Activated CD4-positive, alpha-beta T cell treated with anti-CD3 and anti-CD28 coated beads, Interleukin-2, Interleukin-6, amounts not matched to agents 100 ng/mL and 50 ng/mL, durations not matched to agents 16 hours and 8 hours (primary cell): ENCODE measurements at regions not wholly inside any gene's neighbourhood (a gene's known extent, or its start where the extent isn't known, plus 50 kb on each side); places are given as distances from the start of the nearest gene placed in this dataset.
"Not testable (repeated sequence)": the region's sequence is repeated elsewhere in the genome, so short reads cannot be mapped to it uniquely, and the experiment has no call there.

Source experiments
- DNase-seq: peaks from one replicate; pipeline ENCODE4 v3.0.0-alpha.2; 2020

DNA sequence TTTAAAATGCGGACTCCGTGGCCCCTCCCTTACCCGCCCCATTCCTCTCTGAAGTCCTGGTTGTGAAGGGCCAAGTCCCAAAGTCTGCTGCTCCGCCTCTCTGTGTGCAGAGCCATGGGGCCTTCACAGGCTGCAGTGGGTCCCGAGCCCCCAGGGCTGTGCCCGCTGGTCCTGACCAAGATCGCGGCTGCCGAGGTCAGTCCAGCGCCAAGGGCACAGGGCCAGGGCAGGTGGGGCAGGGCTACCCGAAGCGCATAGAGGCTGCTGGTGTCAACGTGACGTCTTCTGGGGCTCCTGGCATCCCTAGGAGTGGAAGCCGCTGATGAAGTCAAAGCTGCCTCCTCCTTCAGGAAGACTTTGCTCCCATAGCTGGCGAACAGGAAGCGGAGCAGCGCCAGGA is 858.8 kb downstream of the TUBA3C start:
- DNase-seq: not testable (repeated sequence)

DNA sequence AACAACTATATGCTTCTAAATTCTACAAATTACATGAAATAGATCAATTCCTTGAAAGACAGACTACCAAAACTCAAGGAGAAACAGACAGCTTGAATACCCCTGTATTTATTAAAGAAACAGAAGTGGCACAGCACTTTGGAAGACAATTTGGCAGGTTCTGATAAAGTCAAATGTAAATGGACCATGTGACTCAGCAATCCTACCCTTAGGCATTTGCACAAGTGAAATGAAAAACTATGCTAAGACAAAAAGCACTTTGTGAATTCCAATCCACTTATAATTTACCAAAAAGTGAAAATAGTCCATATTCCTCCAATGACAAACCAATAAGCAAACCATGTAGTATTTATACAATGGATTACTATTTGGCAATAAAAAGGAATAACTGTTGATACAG is 862.0 kb downstream of the TUBA3C start:
- not testable (repeated sequence) for DNase-seq

DNA sequence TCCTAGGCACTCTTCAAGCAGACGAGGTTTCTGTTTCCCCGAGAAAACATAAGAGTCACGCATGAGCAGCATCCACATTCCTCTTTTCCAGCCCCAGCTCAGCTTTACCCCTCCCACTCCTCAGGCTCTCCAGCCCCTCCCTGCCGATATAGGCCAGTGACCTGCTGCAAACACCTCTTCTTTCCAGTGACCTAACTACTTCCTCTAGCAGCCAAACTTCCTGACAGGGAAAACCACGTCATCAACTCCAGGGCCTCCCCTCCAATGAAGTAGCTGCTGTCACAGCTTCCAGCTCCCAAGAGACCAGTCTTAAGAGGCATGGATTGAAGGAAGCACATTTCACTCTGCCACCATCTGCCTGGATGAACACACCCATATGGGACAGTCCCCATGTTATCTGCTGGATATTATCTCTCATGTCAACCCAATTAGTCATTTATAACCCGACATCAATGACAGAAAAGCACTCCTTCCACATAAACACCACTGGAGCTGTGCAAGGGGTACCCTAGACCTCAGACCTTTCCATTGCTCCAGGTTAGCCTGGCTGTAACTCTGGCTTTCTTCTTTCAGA is 878.3 kb downstream of the TUBA3C start:
- DNase-seq: not testable (repeated sequence)

DNA sequence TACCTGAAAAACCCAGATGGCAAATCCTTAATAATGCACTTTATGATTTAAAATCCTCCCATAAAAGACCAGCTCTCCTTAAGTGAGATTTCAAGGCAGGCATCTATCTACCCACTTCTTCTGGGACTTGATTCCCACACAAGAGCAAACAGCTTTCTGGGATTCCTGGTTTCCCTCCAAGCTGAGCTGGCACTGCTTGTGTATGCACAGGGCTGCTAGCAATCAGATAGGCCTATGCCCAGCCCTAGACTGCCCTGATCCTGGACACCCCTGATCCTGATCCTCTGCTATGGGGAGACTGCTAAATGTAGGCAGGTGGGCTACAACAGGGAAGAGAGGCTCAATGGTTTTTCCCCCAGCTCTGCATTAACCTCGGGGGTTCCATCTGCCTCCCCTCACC is 880.7 kb downstream of the TUBA3C start:
- DNase-seq: not testable (repeated sequence)

DNA sequence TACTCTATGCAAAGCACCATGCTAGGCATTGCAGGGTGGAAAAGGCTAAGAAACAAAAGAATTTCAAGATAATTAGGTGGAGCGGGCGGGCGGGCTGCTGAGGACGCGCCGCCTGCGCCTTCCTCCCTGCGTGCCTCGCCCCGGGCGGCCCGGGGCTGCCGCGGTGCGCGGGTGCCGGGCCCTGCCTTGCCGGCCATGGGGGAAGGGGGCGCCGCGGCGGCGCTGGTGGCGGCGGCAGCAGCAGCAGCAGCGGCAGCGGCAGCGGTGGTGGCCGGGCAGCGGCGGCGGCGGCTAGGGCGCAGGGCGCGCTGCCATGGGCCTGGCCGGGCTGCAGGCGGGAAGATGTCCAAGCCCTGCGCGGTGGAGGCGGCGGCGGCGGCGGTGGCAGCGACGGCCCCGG is 884.3 kb downstream of the TUBA3C start:
- not testable (repeated sequence) for DNase-seq

DNA sequence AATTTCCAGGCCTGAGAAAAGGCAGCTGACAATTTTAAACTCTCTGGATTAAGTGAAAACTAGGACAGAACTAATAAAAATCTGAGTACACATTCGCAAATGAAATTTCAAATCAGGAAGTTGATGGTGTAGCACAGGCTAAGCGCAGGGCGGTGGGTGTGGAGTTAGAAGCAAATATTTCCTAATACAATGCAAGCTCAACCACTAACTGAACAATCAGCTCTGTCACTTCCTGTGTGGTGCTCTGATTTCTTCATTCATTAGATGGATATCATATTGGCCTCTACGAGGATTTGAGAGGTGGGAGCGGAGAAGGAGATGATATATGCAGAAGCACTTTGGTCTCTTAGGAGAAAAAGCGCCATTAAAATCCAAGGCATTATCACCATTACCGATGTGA is 885.0 kb downstream of the TUBA3C start:
- not testable (repeated sequence) for DNase-seq

DNA sequence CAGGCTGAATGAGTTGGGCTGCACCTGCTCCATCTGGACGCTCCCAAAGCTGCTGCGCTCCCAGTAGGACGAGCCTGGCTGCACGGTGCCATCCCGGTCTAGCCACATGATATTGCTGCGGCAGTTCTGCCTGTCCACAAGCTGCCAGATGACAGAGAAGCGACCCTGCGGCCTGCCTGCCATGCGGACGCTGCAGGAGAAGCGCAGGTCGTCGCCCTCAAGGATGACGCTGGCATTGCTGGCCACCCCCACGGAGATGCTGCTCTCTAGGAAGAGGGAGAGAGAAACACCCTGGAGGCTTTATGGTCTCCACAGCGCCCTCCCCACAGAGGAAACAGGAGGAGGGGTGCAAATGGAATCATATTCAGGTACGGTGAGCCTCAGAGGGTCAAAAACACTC is 887.3 kb downstream of the TUBA3C start:
- DNase-seq: not testable (repeated sequence)

DNA sequence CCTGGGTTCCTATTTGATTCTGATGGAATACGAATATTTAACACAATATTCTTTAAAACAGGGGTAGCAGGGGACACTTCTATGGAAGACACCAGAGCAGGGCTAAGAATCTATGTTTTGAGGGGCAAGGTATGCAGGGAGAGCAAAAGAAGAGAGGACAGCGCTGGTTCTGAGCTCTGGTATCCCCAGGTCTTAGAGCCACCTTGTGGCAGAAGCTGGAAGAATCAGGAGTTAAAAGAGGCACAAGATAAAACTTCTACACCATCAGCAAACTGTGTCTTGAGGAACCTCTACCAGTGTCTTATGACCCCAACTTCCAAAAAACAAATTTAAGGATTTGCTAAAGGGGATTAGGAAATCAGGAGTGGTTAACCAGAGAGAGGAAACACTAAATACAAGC is 894.8 kb downstream of the TUBA3C start:
- DNase-seq: not testable (repeated sequence)

DNA sequence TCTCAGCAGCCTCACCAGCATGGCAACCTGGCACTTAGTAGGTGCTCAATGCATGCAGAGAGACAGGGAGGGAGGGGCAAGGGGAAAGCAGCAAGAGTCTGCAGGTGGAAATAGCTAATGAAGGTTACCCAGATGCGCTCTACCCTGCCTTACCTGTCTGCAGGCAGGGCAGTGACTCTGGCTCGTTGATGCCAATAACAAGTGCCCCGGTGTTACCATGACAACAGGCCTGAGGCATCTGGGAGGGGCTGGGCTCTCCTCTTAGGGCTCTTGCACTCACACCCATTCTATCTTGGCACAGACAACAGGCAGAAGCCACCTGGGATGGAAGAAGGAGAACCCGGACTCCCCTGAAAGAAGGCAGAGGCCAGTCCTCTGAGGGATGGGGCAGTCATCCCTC is 896.0 kb downstream of the TUBA3C start:
- DNase-seq: not testable (repeated sequence)

DNA sequence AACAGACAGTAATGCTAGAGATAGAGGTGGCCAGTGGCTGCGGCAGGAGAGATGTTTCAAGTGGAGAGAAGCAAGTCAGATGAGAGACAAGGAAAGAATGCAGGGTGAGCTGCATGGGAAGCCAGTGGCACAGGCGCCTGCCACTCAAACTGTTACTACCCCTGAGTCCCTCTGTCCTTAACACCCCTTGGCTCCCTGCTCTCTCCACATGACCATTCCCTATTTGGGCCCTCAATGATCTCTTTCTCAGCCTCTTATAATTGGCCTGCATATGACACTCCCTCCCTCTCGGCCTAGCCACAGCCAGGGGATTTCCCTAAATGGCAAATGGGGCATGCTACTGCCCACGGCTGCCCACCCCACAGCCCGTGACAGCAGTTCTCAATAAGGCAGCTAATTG is 897.6 kb downstream of the TUBA3C start:
- DNase-seq: not testable (repeated sequence)

DNA sequence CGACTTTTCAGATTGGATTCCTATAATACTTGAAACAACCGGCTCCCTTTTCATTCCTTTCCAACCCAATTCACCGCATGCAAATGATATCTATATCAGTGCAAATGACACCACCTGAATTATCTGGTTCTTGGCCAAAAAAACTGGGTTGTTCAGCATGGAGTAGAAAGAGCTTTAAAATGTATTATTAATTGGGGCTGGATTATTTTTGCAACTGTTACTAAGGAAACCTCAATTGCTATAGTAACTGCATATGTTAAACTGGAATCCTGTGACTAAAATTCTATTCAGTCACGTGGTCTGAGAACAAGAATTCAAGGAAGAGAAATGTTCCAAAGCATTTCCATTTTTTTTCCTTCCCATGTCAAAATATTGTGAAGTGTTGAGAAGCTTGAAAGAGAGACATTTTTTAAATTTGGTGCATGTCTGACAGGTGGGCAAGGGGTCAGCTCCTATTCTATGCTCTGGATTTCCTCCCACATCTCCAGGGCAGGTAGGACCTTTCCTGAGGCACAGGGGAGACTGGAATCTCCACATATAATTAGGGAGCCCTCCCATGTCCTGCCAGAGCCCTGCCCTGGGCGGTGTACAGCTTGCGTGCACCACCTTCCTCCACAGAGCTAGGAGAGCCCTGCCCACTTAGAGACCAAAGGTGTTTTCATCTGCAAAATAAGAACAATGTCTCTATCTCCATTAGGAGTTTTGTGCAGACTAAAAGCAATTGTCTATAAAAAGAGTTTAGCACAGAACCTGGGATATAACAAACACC is 899.6 kb downstream of the TUBA3C start:
- DNase-seq: not testable (repeated sequence)

DNA sequence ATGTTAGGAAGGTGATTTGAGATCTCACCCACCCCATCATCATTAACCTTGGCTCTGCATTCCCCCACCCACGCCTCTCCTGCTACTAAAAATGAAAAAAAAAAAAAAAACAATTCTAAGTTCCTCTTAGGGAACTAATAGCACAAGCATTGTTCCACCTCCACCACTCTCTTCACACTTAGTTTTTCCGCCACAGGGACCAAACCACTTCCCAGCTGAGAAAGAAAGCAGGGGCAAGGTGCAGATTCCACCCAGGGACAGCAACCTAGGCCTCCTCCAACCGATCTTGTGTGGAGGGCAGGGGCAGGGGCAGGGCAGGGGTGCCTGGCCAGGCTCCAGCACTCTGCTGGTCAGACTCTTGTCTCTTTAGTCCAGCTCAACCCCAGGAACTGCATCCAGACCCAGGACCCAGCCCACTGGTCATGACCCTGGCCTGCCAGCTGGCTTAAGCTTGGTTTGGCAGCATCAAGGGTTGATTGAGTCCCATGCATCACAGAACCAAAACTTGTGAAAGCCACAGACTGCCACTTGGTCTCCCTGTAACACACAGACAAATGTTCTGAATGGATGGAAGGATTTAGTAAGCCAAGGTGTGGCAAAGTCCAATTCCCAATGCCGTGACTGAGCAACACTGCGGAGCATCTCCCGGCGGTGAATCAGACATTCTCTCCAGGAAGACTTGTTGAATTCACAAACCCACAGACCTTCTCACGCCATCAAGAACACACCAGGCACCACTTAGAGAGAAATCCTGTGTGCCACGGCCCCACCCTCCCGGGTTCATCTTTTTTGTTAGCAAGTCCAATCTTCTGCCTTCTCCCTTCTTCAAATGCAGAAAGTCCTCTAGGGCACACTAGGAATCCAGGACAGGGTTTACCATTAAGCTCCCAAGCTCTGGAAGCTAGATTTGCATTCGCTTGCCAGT is 900.5 kb downstream of the TUBA3C start:
- DNase-seq: not testable (repeated sequence)

DNA sequence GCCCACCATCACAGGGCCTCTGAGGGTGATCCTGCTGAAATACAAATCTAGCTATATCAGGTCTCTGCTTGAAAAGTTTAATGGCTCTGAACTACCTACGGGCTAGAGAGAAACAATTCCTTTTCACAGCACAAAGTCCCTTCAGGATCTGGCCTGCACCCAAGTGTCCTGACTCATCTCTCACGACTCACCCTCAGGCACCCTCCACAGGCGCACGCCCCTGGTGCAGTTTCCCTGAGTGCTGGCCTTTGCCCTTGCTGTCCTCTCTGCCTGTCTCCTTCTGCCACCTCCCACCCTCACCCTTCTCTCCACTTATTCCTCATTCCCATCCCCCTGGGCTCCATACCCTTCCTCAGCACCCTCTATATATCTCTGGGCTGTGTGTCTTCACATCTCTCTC is 901.7 kb downstream of the TUBA3C start:
- not testable (repeated sequence) for DNase-seq

DNA sequence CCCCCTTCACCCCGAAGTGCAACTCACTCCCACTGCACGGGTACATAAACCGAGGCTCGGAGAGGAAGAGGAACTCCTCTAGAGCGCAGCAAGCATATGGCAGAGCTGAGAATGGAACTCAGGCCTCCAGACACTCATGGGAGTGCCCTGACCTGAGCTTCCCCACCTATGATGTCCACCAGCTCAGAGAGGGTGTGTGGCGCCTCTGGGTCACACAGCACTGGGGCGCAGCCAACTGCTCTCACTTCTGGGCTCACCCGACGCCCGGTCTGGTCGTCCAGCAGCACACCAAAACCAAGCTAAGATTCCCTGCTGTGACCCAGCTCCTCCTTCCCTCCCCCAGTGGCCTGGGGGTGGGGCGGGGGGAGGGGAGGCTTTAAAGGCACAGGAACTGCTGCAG is 904.3 kb downstream of the TUBA3C start:
- DNase-seq: not testable (repeated sequence)

DNA sequence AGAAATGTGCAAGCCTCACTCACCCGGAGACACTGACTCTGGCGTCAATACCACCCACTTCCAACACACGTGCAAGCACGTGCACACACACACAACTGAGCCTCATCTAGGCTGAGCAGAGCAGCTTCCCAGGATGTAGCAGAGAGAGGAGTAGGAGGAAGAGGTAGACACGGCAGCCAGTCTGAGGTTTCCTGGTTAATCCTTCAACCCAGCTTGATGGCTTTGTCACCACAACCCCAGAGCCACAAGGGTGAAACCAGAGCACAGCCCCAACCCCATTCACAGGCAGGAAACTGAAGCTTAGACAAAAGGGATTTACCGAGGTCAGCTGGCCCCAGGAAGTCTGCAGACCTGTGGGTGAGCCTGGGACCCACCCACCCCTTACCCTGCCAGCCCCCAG is 905.3 kb downstream of the TUBA3C start:
- DNase-seq: not testable (repeated sequence)

DNA sequence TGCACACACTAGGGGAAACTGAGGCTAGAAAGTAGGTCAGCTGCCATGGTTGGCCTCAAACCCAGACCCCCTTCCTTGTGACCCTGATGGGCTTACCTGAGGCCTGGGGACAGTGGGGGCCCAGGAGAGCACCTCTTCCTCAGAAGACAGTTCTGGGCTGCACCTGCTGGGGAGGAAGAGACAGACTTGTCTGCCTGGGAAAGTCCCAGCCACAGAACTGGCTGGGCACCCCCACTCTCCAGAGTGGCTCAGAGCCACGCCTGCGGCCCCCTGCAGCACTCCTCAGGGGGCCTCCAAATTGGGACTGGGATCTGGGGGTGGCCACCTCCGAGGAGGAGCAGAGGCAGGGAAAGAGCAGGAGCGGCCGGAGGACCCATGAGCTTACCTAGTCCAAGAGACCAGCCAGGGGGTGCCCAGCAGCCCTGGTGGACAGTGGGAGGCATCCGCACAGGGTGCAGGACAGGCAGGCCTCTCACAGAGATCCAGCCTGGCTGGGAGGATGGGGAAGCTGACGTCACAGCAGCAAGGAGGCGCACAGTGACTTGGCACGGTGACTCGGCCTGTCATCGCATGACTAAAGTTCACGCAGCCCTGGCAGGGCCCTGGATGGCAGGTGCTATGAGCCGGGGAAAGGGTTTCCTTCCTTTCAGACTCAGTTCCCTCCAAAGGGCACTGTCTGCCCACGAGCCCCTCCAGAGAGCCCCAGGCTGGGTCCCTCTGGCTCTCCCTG is 907.7 kb downstream of the TUBA3C start:
- not testable (repeated sequence) for DNase-seq

DNA sequence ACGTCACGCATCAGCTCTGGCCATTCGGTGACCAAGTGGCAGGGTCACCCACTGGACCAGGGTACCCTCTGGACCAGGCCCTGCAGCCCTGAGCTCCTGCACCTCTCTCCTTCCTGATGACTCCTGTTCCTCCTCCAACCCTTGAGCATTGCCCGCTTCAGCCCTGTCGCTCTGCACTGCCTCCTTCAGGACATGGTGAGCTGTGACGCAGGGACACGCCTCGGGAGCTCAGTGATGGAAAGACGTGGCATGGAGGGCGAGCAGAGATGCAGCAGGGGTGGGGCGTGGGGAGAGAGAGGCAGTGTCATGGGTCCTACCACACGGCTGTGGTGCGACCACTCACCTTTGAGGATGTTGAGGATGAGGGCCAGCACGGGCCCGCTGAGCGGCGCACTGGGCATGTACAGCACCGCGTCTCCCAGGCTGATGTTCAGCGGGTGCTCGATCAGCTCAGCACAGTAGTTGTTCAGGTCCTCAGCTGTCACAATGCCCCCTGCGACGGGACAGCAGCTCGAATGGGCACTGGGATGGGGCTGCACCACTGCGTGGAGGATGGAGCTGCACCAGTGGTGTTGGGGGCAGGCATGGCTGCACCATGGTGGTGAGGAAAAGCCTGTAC is 922.7 kb downstream of the TUBA3C start:
- DNase-seq: not testable (repeated sequence)

DNA sequence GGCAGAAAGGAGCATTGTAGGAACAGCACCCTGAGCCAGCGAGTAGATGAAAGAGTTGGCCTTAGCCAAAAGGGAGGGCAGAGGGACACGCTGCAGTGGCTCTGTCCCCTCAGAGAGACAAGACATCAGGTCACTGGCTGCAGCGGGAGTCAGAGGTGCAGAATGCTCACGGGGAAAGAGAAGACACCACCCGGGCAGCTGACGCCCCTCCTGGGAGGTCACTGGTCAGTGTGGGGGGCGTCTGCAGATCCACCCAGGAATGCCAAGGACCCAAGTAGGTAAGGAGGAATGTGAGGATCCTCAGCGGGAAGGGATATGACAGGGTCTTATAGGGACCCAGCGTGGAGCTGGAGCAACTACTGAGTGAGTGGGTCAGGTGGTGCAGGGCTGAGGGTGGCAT is 923.9 kb downstream of the TUBA3C start:
- not testable (repeated sequence) for DNase-seq

DNA sequence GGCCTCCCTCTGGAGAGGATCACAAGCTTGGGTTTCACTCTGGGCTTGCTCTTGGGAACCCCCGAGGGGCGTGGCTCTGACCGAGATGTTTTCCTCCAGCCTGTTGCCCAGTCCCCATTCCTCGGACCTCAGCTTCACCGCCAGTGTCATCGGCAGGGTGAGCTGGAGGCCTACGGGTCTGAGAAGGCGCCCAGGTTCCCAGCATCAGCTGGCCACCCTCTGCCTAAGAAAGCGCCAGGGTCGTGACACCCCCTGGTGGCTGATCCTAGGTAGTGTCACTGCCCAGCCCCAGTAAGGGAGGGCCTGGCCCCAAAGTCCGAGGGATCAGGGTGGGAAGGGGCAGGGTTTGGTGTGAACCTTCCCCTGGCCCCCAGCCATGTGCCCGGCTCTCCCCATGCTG is 928.8 kb downstream of the TUBA3C start:
- DNase-seq: not testable (repeated sequence)

DNA sequence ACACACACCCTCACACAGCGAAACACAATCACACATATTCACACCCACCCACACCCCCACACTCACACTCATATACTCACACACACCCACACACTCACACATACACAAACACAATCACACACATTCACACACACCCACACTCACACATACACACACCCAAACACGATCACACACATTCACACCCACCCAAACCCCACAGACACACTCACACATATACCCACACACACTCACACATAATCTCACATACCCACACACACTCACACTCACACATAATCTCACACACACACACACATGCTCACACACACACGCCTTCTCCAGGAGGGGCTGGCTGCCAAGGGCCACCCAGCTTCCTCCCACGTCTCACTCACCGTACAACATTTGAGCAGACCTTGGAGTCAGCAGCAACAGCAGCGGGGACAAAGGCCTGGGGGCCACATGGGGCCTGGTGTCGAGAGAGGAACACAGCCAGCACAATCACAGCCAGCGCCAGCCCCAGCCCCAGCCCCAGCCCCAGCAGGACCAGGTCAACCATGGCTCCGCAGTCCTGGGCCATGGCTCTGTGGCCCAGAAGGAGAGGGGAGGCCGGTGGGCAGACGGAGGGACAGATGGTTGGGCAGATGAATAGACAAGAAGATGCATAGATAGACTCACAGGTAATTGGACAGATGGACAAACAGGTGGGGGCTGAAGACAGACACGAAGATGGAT is 932.9 kb downstream of the TUBA3C start:
- DNase-seq: not testable (repeated sequence)

DNA sequence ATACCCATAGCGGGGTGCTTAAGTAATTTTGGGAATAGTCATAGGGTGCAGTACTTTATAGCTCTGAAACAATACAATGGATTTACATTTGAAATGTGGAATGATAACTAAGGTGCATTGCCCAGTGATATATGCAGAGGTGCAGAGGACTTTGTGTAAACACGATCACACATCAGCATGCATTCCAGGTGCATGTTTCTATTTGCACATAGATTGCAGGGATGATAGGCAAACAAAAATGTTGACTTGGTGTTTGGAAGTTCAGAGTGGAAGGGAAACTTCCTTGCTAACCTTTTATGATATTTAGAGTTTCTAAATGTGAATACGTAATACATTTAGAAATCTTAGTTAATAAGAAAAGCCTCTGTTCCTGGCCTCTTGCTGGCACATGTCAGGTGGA is 941.5 kb downstream of the TUBA3C start:
- DNase-seq: not testable (repeated sequence)

DNA sequence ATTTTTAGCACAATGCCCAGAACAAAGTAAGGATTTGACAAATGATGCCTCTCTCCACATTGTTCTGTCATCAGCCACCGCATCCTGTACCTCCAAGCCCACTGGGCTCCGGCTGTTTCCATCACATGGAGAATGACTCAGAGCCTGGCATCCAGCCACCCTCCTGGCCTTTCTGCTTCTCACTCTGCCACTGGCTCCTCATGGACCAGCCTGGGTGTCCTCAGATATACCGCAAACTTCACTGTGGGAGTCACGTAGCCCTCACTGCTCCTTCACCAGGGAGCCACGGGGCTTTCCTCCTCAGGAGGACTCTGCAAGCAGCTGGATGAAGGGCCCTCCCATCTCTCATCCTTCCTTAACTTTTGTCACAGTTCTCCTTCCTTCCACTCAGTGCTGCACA is 943.0 kb downstream of the TUBA3C start:
- not testable (repeated sequence) for DNase-seq
